Germinal center (tissue), 1 donor: ENCODE measurements at regions not wholly inside any gene's neighbourhood (a gene's known extent, or its start where the extent isn't known, plus 50 kb on each side); places are given as distances from the start of the nearest gene placed in this dataset.
A peak's percentile ranks its signal among the peaks of the same experiment; 100 is the strongest.

Experiments used
- DNase-seq: peaks from one replicate; pipeline ENCODE4 v3.0.0; 2012; ENCODE audit warnings: mixed read lengths, low spot score

DNA sequence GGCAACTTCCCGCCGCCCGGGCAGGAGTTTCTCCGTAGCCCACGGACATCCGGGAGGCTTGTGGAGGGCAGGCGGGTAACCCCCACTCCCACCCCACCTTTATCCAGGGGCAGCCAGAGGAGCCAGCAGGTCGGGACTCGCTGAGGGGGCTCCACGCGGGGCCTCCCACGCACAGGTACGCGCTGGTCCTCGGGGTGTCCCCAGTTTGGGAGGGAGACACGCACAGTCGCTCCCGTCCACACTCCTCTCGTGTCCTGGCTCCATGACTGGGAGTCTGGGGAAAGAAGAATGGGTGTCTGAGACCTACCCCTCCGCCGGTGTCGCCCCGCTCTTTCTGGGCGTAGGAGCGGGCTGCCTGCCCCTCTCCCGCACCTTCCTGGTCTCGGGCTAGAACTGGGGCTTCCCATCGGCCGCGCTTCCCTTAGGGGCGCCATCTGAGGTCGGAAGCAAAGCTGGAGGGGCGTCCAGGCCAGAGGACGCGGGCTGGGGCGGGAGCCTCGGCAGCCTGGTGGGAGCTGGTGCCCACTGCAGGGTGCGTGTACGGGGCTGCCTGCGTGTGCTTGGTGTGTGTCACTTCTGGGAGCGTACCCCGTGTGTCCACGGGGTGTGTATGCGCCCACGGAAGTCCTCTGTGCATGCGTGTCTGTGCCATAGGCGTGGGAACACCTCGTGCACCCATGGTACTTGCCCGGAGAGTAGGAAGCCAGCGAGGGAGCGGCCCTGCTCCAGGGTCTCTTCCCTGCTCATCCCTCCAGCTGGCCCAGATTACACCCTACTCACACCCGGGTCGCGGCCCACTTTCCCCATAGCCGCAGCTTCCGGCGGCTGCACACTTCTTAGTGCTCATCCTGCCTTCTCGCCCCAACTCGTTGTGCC is 73.0 kb upstream of the LEP start:
- no peak for DNase-seq

DNA sequence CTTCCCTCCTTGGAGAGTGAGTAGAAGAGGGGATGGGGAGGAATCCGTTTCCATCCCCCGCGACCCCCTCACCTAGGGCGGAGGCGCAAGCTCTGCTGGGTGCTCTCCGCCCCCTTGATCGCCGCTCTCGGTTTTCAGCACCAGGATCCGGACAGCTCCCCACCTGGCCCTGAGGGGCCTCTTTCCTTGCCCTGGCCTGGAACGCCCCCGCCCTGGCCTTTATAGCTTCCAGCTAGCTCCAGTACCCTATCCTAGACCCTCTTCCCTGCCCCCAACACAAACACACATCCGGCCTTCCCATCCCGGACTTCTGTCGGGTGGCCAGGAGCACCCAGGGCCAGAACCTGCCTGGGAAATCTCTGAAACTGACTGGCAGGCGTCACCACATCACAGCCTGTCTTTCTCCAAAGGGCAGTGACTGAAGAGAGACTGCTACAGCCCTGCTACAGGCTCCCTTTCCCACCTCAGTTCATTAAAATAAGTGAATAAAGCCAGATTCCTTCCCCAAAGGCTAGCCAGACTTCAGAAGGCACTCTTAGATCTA is 72.3 kb upstream of the LEP start:
- DNase-seq = no peak

DNA sequence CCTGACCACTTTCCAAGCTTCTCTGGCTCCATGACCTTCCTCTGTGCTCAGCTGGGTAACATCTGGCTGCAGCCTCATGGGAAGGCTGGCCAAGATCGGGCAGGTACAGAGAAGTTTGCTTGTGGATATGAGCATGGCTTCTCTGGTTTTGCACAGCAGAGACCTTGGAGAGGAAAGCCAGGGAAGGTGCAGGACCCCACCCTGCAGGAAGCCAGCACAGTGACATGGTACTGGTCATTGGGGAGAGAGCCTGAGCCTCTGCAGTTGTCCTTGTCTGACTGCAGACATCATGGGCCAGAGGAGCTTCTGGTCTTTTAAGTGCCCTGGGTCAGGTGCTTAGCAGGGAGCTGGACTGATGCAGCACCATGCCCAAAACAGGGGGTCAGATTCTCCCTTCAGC is 70.6 kb upstream of the LEP start:
- no peak for DNase-seq

DNA sequence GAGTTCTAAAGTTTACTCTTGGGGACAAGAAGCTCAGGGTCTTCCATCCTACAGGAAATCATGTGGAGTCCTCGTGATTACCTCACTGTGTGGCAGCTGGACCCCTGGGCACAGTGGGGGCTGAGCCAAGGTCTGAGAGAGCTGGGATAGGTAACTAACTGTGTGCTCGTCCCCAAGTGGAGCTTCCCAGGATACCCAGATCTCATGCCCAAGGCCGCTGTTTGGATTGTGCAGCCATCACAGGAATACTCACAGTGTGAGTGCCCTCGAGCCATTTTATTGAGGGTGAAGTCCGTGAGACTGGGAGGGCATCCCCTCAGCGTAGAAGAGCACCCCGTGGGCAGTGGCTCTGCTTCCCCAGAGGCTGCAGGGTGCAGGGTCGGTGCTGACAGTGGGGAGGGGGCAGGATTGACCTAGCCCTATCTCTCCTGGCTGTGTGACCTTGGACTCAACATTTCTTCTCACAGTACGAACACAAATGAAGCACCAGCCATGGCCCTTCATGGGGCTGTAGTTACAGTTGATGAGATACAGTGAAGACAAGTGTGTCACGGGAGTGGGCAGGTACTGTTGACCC is 69.6 kb upstream of the LEP start:
- no peak for DNase-seq

DNA sequence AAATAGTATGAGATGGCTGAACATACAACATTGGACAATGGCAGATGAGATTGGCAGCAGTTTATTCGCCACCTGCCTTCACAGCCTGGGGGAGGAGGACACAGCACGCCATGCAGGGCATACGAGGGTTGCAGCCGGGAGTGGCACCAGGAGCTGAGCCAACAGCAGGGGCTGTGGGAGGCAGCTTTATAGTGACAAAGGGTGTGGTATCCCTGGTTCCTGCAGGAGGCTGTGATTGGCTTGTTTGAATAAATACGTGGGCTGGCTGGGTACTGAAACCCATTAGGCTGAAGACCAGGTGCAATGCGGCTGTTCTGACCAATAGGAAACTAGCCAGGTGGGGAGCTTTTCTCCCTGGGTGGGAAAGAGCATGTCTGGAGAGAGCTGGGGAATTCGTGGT is 68.9 kb upstream of the LEP start:
- DNase-seq = no peak

DNA sequence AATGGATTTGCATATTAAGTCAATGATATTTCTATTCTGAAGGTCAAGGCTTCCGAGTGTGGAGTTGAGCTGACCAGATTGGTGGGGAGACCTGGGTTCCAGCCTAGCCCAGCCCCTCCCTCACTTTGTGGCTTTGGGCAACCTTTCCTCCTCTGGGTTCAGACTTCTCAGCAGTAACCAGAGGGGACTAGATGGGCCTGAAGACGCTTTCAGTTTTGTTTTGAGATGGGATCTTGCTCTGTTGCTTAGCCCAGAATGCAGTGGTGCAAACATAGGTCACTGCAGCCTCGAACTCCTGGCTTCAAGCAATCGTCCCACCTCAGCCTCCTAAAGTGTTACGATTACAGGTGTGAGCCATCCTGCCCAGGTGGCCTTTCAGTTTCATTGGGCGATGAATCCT is 68.1 kb upstream of the LEP start:
- DNase-seq = no peak

DNA sequence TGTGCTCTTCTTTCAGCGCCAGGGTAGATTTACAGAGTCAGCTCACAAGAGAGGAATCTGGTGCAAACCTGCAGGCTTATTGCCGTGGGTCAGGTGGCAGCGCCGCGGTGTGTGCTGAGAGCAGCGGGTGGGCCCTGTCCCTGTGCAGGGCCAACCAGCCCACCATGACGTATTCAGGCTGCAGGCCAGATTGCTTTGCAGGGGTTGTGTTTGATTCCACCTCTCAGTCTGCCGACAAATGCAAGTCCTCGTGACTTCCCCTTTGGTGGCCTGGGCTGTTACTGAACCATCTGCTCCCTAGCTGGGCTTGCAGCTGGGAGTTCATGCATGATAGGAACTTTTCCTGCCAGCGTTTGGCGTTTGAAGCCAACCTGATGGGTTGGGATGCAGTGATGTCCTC is 66.7 kb upstream of the LEP start:
- DNase-seq = no peak

DNA sequence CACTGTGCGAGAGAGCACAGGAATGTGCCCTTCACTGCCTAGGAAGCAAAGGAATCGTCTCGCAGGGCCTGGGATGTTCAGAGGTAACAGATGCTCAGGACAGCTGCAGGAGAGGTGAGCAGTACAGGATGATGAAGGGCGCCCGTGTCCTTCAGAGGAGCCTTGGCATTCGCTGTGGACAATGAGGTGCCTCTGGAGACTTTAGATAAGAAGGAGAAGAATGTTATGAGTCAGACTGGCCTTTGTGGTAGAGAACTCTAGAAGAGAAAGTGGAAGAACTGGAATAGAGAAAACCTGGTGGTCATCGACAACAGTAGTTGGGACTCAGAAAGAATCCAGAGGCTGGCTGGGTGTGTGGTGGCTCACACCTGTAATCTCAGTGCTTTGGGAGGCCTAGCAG is 64.4 kb upstream of the LEP start:
- DNase-seq = no peak

DNA sequence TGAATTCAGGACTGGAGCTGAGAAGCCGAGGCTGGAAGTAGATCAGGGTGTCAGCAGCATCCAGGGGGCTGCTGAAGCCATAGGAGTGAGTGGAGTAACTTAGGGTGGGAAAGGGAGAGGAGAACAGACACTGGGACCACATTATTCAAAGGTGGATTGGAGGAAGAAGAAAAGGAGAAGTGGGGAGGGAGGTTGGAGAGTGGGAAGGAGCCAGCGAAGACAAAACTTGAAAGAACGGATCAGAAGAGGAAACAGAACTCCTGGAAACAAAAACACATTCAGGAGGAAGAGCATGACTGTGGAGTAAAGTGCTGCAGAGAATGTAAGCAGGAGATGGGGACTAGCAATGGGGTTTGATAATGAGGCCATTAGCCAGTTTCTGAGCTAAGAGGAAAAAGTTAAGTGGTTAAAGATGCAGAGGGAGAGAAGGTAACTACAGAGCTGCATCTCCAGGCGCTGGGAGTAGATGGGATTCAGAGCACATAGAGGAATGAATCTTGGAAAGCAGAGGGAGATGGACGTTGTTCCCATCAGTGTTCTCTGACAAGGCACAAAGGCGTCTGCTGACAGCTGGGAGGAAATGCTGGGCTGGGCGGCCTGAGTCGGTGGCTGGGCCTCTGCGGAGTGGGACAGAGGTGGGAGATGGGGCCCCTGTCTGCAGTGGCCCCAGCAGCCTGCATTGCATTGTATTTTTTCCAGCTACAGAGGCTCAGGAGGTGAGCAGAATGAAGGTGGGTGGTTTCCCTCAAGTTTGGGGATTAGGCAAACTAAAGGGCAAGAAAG is 63.1 kb upstream of the LEP start:
- no peak for DNase-seq

DNA sequence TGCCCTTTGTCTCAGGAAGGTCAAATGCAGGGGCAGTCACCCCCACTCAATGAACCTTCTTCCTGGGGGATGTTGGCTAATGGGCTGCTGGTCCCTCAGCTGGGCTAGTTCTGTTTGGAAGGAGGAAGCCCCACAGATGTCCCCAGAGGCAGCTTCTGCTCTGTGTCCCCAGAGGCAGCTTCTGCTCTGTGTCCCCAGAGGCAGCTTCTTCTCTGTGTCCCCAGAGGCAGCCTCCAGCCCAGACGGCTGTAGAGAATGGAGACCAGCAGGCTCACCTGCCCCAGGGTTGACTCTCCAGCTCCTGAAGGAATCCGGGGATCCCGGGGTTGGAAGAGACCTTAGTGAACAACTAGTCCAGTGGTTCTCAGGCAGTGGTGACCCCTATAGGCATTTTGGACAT is 62.5 kb upstream of the LEP start:
- DNase-seq = peak; percentile 72

DNA sequence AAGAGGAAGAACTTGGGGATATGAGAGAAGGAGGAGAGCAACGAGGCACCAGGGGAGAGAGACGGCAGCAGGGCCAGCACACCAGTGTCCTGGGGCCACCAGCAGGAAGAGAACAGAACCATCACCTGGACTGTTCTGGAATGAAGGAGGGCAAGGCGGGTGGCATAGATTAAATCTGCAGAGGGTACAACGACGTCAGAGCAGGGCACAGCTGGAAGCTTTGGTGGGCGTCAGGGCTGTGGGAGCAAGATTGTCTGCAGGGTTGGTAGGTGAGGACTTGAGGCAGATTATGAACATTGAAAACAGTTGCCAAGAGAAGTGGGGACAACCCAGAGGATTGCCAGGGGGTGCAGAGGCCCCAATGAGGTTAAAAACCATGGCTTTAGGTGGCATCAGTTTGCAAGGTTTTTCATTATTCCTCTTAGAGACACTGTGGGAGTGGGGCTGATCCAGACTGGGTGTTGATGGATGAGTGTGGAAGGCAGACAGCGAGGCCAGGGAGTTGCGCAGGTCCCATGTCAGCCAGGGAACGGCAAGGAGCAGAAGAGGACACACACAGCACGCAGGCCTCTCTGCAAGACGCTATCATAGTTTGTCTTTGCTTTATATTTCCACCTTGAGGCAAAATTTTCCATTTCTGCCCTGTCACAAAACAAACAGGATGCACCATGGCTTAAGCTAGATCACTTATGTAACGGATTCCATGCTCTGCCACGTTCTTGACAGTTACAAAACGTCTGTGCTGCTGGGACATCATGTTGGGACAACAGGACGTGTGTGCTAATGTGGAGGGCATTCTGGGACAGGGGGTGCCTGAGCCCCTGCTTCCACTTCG is 52.5 kb upstream of the LEP start:
- no peak for DNase-seq

DNA sequence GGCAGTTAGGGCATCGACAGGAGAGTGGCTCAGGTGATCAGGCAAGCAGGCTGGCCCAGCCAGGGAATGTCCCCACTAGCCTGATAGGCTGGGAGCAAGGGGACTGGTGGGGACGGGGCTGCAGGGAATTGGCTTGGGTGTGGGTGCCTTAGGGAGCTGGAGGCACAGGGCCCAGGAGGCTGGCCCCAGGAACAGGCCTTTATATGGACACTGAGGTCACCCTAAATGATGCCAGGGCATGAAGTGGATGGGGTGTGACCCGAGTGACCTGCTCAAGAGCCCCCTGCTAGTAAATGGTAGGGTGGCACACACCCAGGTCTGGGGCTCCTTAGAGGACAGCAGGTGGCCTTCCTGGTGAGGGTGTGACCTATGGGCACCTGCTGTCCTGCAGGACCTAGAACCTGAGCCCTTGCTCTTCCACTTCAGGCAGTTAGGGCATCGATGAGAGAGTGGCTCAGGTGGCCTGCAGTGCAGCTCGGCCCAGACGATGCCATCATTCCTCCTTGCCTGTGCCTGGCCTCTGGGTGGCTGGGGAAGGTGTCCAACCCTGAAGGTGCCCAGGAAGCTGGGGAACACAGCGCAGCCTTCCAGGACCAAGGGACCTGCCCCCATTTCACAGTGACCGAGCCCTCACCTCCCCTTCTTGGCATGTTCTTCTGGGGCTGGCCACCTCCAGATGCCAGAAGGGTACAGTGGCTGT is 51.7 kb upstream of the LEP start:
- DNase-seq = no peak

DNA sequence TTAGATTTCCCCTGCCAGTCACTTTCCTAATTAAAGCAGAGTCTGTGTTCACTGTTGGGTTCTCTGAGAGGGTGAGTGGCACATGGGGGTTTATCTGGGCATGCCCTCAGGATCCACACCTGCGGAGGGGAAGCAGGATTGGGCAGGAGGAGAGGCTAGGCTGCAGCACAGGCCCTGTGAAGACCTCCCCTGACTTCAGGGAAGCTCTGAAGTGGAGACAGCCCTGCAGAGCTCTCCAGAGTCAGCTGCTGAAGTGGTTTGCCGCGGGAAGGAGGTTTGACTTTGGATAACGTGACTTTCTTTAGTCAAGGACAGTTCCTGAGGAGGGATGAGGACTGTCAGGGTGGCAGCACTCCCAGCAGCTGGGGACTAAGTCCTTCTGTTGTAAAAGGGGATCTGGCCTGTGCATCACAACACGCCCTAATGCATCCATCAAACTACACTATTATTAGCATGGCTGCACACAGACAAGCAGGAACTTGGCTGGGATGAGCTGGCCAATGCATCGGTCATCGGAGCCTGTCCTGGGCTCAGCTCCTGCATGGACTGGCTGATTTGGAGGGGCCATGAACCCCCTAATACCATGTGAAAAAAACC is 50.9 kb upstream of the LEP start:
- no peak for DNase-seq

DNA sequence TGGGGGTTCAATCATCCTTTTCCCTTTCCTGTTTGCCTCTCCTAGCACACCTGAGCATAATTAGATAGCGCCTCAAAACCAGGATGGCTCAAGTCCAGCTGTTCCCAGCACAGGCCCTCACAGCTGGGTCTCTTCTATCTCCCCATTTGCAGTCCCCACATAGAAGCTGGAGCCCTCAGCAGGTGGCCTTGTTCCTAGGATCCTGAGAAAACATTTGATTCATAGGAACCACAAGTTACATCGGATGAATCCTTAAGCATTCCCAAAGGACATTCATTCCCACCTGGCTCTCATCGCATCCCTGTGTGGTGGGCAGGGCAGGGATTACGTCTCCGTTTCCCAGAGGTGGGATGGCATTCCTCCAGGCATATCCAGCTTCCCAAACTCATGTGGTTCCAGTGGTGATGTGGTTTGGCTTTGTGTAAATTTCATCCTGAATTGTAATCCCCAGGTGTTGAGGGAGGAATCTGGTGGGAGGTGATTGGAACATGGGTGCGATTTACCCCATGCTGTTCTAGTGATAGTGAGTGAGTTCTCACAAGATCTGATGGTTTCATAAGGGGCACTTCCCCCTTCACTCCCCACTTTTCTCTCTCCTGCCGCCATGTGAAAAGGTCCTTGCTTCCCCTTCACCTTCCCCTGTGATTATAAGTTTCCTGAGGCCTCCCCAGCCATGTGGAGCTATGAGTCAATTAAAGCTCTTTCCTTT is 49.8 kb upstream of the LEP start:
- no peak for DNase-seq
